OCI-LY7 (cell line): ENCODE measurements at regions not wholly inside any gene's neighbourhood (a gene's known extent, or its start where the extent isn't known, plus 50 kb on each side); places are given as distances from the start of the nearest gene placed in this dataset.
"Not testable (repeated sequence)": the region's sequence is repeated elsewhere in the genome, so short reads cannot be mapped to it uniquely, and the experiment has no call there.

Experiments
- BruUV-seq: library from RNA; stranded (reverse); fragments of 400-500 nt; replicated peaks from 2 replicates; lab custom pipeline; 2021; lab: Mats Ljungman, UMichigan
- CTCF ChIA-PET: fragments of 300-600 bp; sonication (Branson Sonifier 250); formaldehyde crosslinking; loops from one replicate; lab custom pipeline; 2022; ENCODE audit warnings: antibody characterized with exemption; ENCODE audit not compliant: unreplicated experiment; lab: Charles Lee
- POLR2A ChIA-PET: fragments of 300-600 bp; sonication (Branson Sonifier 250); formaldehyde crosslinking; loops from one replicate; lab custom pipeline; 2022; ENCODE audit warnings: antibody characterized with exemption; lab: Charles Lee
- DNase-seq: peaks from one replicate; pipeline ENCODE4 v3.0.0-alpha.2; 2015; ENCODE audit warnings: low spot score
- H2AFZ ChIP-seq: fragments of 200-600 bp; sonication (generic), shearing (Covaris generic); 2 replicates; pipeline ENCODE4 v1.6.1; 2014; ENCODE audit warnings: mild to moderate bottlenecking, antibody characterized with exemption, low read length, moderate library complexity
- H3K27ac ChIP-seq: fragments of 200-600 bp; sonication (generic); 2 replicates; pipeline ENCODE4 v1.5.1; 2014; ENCODE audit warnings: mixed run types, low read depth, mild to moderate bottlenecking, moderate library complexity, low read length, inconsistent platforms; ENCODE audit not compliant: poor library complexity, severe bottlenecking
- H3K36me3 ChIP-seq: fragments of 200-600 bp; sonication (generic); 2 replicates; pipeline ENCODE4 v1.6.1; 2014; ENCODE audit warnings: mild to moderate bottlenecking, antibody characterized with exemption, low read length, moderate library complexity, mixed read lengths; ENCODE audit not compliant: insufficient read depth
- H3K4me1 ChIP-seq: fragments of 200-600 bp; sonication (generic); 2 replicates; pipeline ENCODE4 v1.5.1; 2014; ENCODE audit warnings: mild to moderate bottlenecking, low read length; ENCODE audit not compliant: insufficient read depth, poor library complexity, severe bottlenecking
- H3K4me2 ChIP-seq: fragments of 200-600 bp; sonication (generic); 2 replicates; pipeline ENCODE4 v1.6.1; 2014; ENCODE audit warnings: mild to moderate bottlenecking, low read length
- H3K4me3 ChIP-seq: fragments of 200-600 bp; sonication (generic); 2 replicates; pipeline ENCODE4 v1.5.1; 2014; ENCODE audit warnings: mild to moderate bottlenecking, low read depth, low read length; ENCODE audit not compliant: poor library complexity, severe bottlenecking
- H3K79me2 ChIP-seq: fragments of 200-600 bp; sonication (generic); 2 replicates; pipeline ENCODE4 v1.6.1; 2016; ENCODE audit warnings: low read depth, mild to moderate bottlenecking, low read length, moderate library complexity, mixed read lengths; ENCODE audit not compliant: insufficient read depth
- H3K9me2 ChIP-seq: fragments of 200-600 bp; sonication (generic); 2 replicates; pipeline ENCODE4 v1.6.1; 2016; ENCODE audit warnings: mild to moderate bottlenecking, low read length, mixed read lengths; ENCODE audit not compliant: insufficient read depth
- H3K9me3 ChIP-seq: fragments of 200-600 bp; sonication (generic); 2 replicates; pipeline ENCODE4 v1.6.1; 2014; ENCODE audit warnings: mild to moderate bottlenecking, mixed run types, low read length, mixed read lengths
- H4K20me1 ChIP-seq: fragments of 200-600 bp; sonication (generic); 2 replicates; pipeline ENCODE4 v1.6.1; 2014; ENCODE audit warnings: mild to moderate bottlenecking, antibody characterized with exemption, low read length, moderate library complexity, mixed read lengths; ENCODE audit not compliant: insufficient read depth
- CTCF ChIP-seq: fragments of 200-600 bp; sonication (generic); conservative IDR thresholded peaks from 2 replicates; pipeline ENCODE4 v1.5.1; 2014; ENCODE audit warnings: mild to moderate bottlenecking, antibody characterized with exemption, low read length, moderate library complexity, mixed read lengths
- EZH2phosphoT487 ChIP-seq: fragments of 200-600 bp; sonication (generic); IDR thresholded peaks from 2 replicates; pipeline ENCODE4 v1.6.1; 2018; ENCODE audit warnings: low read depth, borderline replicate concordance, mild to moderate bottlenecking, mixed run types, antibody characterized with exemption, low read length, moderate library complexity, mixed read lengths
- intact Hi-C: fragments of 100-400 bp; cut with micrococcal nuclease; formaldehyde crosslinking; loops from one replicate; pipeline ENCODE4 v1.10.0; 2022; ENCODE audit not compliant: unreplicated experiment

GRCh38 chr4:116982656-116983055, 102.7 kb downstream of the TRAM1L1 start:
- no peak for DNase-seq
- intact Hi-C loops = no loop called here
- Histone ChIP-seq H3K9me2 (no peaks in the 10 kb centered on the region), H3K27ac (no peak overlapping the region), H3K36me3 (no peaks in the 10 kb centered on the region), H4K20me1 (no peaks in the 10 kb centered on the region), H3K4me2 (no peak overlapping the region), H3K9me3 (no peaks in the 10 kb centered on the region), H3K79me2 (no peaks in the 10 kb centered on the region), H2AFZ (no peak overlapping the region), H3K4me3 (no peak overlapping the region), H3K4me1 (no peaks in the 10 kb centered on the region)
- no TSS peak for BruUV-seq
- ChIA-PET CTCF (no interaction called here), POLR2A (no interaction called here)
- TF ChIP-seq EZH2phosphoT487 (no peak), CTCF (no peak)

- H3K9me3 ChIP-seq, H3K4me3 ChIP-seq, H3K27ac ChIP-seq, H4K20me1 ChIP-seq, H3K4me1 ChIP-seq, BruUV-seq, intact Hi-C loops, H3K36me3 ChIP-seq, H3K79me2 ChIP-seq, H2AFZ ChIP-seq, CTCF ChIA-PET, H3K4me2 ChIP-seq, H3K9me2 ChIP-seq, DNase-seq, POLR2A ChIA-PET: not testable (repeated sequence)
These were observed 104.9 kb downstream of the TRAM1L1 start for GRCh38 chr4:116980436-116980835.

DNA sequence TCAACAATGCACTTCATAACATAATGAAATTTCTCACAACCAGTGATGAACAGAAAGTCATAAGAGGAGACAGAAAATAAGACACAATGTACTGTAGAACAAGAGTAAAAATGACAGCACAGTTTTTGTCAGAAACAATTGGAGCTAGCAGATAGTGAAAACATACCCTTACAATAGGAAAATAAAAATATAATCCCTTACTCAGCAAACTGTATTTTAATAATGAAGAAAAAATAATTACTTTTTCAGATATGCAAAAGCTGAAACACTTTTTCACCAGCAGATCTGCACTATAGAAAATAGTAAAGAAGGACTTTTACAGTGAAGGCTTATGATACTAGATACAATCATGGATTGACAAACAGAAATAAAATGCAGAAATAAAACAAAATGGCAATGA, 126.3 kb downstream of the TRAM1L1 start:
- no peaks in the 10 kb centered on the region for H4K20me1 ChIP-seq
- BruUV-seq = no TSS peak
- H2AFZ ChIP-seq = no peak overlapping the region
- no peaks in the 10 kb centered on the region for H3K4me1 ChIP-seq
- intact Hi-C loops = no loop called here
- H3K79me2 ChIP-seq = no peaks in the 10 kb centered on the region
- H3K4me2 ChIP-seq = no peak overlapping the region
- DNase-seq = no peak
- H3K27ac ChIP-seq = no peak overlapping the region
- POLR2A ChIA-PET = interaction anchor here (0.7 kb wide), 1 partner anchor 28 kb away, joined by 5 read pairs; no protein-coding TSS in a partner anchor
- no peaks in the 10 kb centered on the region for H3K9me3 ChIP-seq
- H3K4me3 ChIP-seq = no peak overlapping the region
- no peaks in the 10 kb centered on the region for H3K36me3 ChIP-seq
- H3K9me2 ChIP-seq = no peaks in the 10 kb centered on the region
- no peak for TF ChIP-seq EZH2phosphoT487
- TF ChIP-seq CTCF = no peak
- CTCF ChIA-PET = interaction anchor here (0.6 kb wide), 1 partner anchor 471 kb away, joined by 3 read pairs; no protein-coding TSS in a partner anchor
